GM23248 (cell line): ENCODE measurements at regions not wholly inside any gene's neighbourhood (a gene's known extent, or its start where the extent isn't known, plus 50 kb on each side); places are given as distances from the start of the nearest gene placed in this dataset.

Experiments
- EZH2 ChIP-seq: fragments of 200-600 bp; sonication (generic); IDR thresholded peaks from 2 replicates; pipeline ENCODE4 v1.6.1; 2018; ENCODE audit warnings: antibody characterized with exemption, mild to moderate bottlenecking; ENCODE audit not compliant: insufficient read depth, poor library complexity, severe bottlenecking
- EZH2phosphoT487 ChIP-seq: fragments of 200-600 bp; sonication (generic); IDR thresholded peaks from 2 replicates; pipeline ENCODE4 v1.6.1; 2018; ENCODE audit warnings: antibody characterized with exemption, moderate library complexity, mild to moderate bottlenecking, low read depth; ENCODE audit not compliant: insufficient read depth

GRCh38 chr10:43959364-43960134 is 310.9 kb upstream of the ZNF32 start:
- TF ChIP-seq EZH2 = no peak
- TF ChIP-seq EZH2phosphoT487 = no peak
